ENCODE measurements at regions not wholly inside any gene's neighbourhood (a gene's known extent, or its start where the extent isn't known, plus 50 kb on each side); places are given as distances from the start of the nearest gene placed in this dataset.

DNA sequence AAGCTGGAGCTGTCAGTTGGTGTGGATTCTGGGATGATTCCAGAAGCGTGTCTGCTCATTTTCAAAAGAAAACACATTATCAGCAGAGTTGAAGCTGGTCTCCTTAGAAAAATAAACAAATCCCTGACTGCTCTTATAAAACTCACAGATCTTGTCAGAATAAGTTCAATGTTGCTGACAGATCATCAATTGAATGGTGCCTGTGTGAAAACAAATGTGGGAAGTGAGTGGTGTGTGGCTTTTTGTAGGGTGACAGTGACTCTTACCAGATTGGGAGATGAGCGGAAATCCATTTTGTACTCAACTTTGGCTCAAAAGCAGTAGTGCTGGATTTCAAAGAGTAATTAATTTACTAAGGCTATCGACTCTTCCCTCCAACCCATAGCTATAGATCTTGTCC lies 807.8 kb downstream of the RAPGEF2 start:
- no peaks in the 10 kb centered on the region for H3K36me3 ChIP-seq (ENCODE audit: insufficient read depth, low read length)
- no peak overlapping the region for H3K4me3 ChIP-seq (ENCODE audit: insufficient read depth, low read length)
- no peak for DNase-seq (ENCODE audit: insufficient read length, low spot score, missing footprints)
- H3K9me3 ChIP-seq (ENCODE audit: low read depth, low read length) = peaks cover 2% of the 10 kb centered on the region
- no peak overlapping the region for H3K27ac ChIP-seq (ENCODE audit: low read depth, low read length)
- H3K27me3 ChIP-seq (ENCODE audit: insufficient read depth, low read length) = no peaks in the 10 kb centered on the region
- H3K4me1 ChIP-seq (ENCODE audit: insufficient read depth, low read length) = no peaks in the 10 kb centered on the region
- H2AFZ ChIP-seq (ENCODE audit: low read length) = no peak overlapping the region
- H3K4me2 ChIP-seq (ENCODE audit: insufficient read depth, low read length) = no peak overlapping the region
- H3K79me2 ChIP-seq (ENCODE audit: insufficient read depth, low read length) = no peaks in the 10 kb centered on the region
- H4K20me1 ChIP-seq (ENCODE audit: insufficient read depth, low read length) = no peaks in the 10 kb centered on the region
- TF ChIP-seq, protein P1, sequence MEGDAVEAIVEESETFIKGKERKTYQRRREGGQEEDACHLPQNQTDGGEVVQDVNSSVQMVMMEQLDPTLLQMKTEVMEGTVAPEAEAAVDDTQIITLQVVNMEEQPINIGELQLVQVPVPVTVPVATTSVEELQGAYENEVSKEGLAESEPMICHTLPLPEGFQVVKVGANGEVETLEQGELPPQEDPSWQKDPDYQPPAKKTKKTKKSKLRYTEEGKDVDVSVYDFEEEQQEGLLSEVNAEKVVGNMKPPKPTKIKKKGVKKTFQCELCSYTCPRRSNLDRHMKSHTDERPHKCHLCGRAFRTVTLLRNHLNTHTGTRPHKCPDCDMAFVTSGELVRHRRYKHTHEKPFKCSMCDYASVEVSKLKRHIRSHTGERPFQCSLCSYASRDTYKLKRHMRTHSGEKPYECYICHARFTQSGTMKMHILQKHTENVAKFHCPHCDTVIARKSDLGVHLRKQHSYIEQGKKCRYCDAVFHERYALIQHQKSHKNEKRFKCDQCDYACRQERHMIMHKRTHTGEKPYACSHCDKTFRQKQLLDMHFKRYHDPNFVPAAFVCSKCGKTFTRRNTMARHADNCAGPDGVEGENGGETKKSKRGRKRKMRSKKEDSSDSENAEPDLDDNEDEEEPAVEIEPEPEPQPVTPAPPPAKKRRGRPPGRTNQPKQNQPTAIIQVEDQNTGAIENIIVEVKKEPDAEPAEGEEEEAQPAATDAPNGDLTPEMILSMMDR (IDR thresholded peaks at IDR 0.05; ENCODE audit: extremely low read depth, low read depth, low read length) = no peak

DNA sequence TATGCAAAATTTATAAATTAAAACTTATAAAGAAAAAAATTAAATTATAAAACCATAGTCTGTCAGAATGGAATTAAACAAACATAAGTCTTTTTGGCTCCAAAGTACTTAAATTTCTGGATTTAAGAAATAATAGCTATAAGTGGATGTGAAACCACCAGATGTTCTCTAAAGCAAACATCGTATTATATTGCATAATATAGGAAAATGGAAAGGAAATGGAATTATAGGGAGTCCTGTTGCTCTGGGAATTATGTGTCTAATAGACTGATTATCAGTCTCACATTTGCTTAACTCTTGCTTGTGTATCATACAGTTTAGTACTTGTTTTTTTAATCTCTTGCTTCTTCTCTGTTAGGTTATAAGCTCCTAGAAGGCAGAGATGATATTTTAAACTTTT lies 819.2 kb downstream of the RAPGEF2 start:
- no peaks in the 10 kb centered on the region for H3K4me1 ChIP-seq (ENCODE audit: insufficient read depth, low read length)
- DNase-seq (ENCODE audit: insufficient read length, low spot score, missing footprints) = no peak
- no peak overlapping the region for H3K4me3 ChIP-seq (ENCODE audit: insufficient read depth, low read length)
- no peaks in the 10 kb centered on the region for H3K36me3 ChIP-seq (ENCODE audit: insufficient read depth, low read length)
- H3K27ac ChIP-seq (ENCODE audit: low read depth, low read length) = no peak overlapping the region
- no peaks in the 10 kb centered on the region for H3K9me3 ChIP-seq (ENCODE audit: low read depth, low read length)
- TF ChIP-seq, protein P1 (IDR thresholded peaks at IDR 0.05; ENCODE audit: extremely low read depth, low read depth, low read length) = no peak
- no peaks in the 10 kb centered on the region for H4K20me1 ChIP-seq (ENCODE audit: insufficient read depth, low read length)
- H3K79me2 ChIP-seq (ENCODE audit: insufficient read depth, low read length) = no peaks in the 10 kb centered on the region
- H3K4me2 ChIP-seq (ENCODE audit: insufficient read depth, low read length) = no peak overlapping the region
- H2AFZ ChIP-seq (ENCODE audit: low read length) = no peak overlapping the region
- no peaks in the 10 kb centered on the region for H3K27me3 ChIP-seq (ENCODE audit: insufficient read depth, low read length)

DNA sequence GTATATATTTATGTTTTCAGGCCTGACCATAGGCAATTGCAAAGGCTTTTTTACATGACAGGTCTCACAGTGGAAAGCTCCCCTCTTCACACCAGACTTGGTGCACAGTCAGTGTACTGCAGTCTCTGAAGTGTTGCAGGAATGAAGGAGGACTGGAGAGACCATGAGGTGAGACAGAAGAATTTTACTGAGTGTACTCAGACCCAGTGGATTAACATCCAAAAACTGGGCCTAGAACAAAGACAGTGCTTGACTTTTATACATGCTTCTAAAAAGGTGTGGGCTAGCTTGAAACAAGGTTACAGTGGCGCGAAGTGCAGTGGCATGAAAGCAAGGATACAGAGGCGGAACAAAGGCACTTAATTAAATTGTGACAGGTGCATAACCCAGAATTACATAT lies 822.9 kb downstream of the RAPGEF2 start:
- no peaks in the 10 kb centered on the region for H3K4me1 ChIP-seq (ENCODE audit: insufficient read depth, low read length)
- no peaks in the 10 kb centered on the region for H3K36me3 ChIP-seq (ENCODE audit: insufficient read depth, low read length)
- H3K27ac ChIP-seq (ENCODE audit: low read depth, low read length) = no peak overlapping the region
- no peaks in the 10 kb centered on the region for H4K20me1 ChIP-seq (ENCODE audit: insufficient read depth, low read length)
- H3K79me2 ChIP-seq (ENCODE audit: insufficient read depth, low read length) = no peaks in the 10 kb centered on the region
- no peaks in the 10 kb centered on the region for H3K27me3 ChIP-seq (ENCODE audit: insufficient read depth, low read length)
- TF ChIP-seq, protein P1 (IDR thresholded peaks at IDR 0.05; ENCODE audit: extremely low read depth, low read depth, low read length) = no peak
- no peak overlapping the region for H3K4me3 ChIP-seq (ENCODE audit: insufficient read depth, low read length)
- H3K9me3 ChIP-seq (ENCODE audit: low read depth, low read length) = no peaks in the 10 kb centered on the region
- DNase-seq (ENCODE audit: insufficient read length, low spot score, missing footprints) = no peak
- no peak overlapping the region for H2AFZ ChIP-seq (ENCODE audit: low read length)
- H3K4me2 ChIP-seq (ENCODE audit: insufficient read depth, low read length) = no peak overlapping the region

DNA sequence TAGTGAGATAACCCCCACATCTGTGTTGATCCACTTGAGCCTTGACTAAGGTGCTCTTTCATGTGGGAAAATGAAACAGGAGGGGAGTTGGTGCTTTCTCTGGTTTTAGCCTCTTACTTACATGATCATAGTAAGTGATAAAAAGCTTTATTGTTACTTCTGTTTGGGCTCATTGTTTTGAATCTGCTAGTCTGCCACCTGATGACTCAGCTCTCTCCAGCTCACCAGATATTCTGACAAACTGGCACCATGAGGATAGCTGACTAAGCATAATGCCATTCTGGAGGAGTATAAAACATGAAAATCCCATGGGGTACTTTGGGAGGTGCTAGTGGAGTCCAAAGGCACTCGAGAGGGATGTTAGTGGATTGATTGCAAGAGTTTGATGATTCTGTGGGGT lies 824.0 kb downstream of the RAPGEF2 start:
- Histone ChIP-seq H2AFZ (ENCODE audit: low read length) (no peak overlapping the region), H3K36me3 (ENCODE audit: insufficient read depth, low read length) (no peaks in the 10 kb centered on the region), H3K9me3 (ENCODE audit: low read depth, low read length) (no peaks in the 10 kb centered on the region), H3K4me3 (ENCODE audit: insufficient read depth, low read length) (no peak overlapping the region), H3K79me2 (ENCODE audit: insufficient read depth, low read length) (no peaks in the 10 kb centered on the region), H3K4me1 (ENCODE audit: insufficient read depth, low read length) (no peaks in the 10 kb centered on the region), H3K27me3 (ENCODE audit: insufficient read depth, low read length) (no peaks in the 10 kb centered on the region), H3K4me2 (ENCODE audit: insufficient read depth, low read length) (no peak overlapping the region), H4K20me1 (ENCODE audit: insufficient read depth, low read length) (no peaks in the 10 kb centered on the region), H3K27ac (ENCODE audit: low read depth, low read length) (no peak overlapping the region)
- TF ChIP-seq, protein P1 (IDR thresholded peaks at IDR 0.05; ENCODE audit: extremely low read depth, low read depth, low read length) = no peak
- no peak for DNase-seq (ENCODE audit: insufficient read length, low spot score, missing footprints)
